A673 (cell line): ENCODE measurements at regions not wholly inside any gene's neighbourhood (a gene's known extent, or its start where the extent isn't known, plus 50 kb on each side); places are given as distances from the start of the nearest gene placed in this dataset.

Experiments used
- BruUV-seq: library from RNA; stranded (reverse); fragments of 400-500 nt; replicated peaks from 2 replicates; lab custom pipeline; 2021; lab: Mats Ljungman, UMichigan
- CTCF ChIA-PET: fragments of 300-600 bp; sonication (Branson Sonifier 250); formaldehyde crosslinking; loops from one replicate; lab custom pipeline; 2022; ENCODE audit warnings: antibody characterized with exemption; lab: Charles Lee
- POLR2A ChIA-PET: fragments of 300-600 bp; sonication (Branson Sonifier 250); formaldehyde crosslinking; loops from one replicate; lab custom pipeline; 2022; ENCODE audit warnings: antibody characterized with exemption; ENCODE audit not compliant: low non-redundant PET; lab: Charles Lee
- DNase-seq: peaks from one replicate; pipeline ENCODE4 v3.0.0-alpha.2; 2015; ENCODE audit warnings: low spot score
- H3K27ac ChIP-seq: fragments of 200-600 bp; sonication (generic); 2 replicates; pipeline ENCODE4 v1.5.1; 2016; ENCODE audit warnings: mixed run types, low read depth, mild to moderate bottlenecking, mixed read lengths, antibody characterized with exemption, low read length; ENCODE audit not compliant: poor library complexity, severe bottlenecking
- H3K27me3 ChIP-seq: fragments of 200-600 bp; sonication (generic); replicated peaks from 2 replicates; pipeline ENCODE4 v1.6.1; 2017; ENCODE audit warnings: mixed run types, low read depth, mild to moderate bottlenecking, mixed read lengths, antibody characterized with exemption, low read length; ENCODE audit not compliant: insufficient read depth, poor library complexity
- H3K36me3 ChIP-seq: fragments of 200-600 bp; sonication (generic); 2 replicates; pipeline ENCODE4 v1.6.1; 2016; ENCODE audit warnings: mixed run types, mild to moderate bottlenecking, mixed read lengths, antibody characterized with exemption, low read length; ENCODE audit not compliant: insufficient read depth, poor library complexity, severe bottlenecking
- H3K4me1 ChIP-seq: fragments of 200-600 bp; sonication (generic); 2 replicates; pipeline ENCODE4 v1.6.1; 2017; ENCODE audit warnings: mixed run types, mild to moderate bottlenecking, mixed read lengths, antibody characterized with exemption, low read length; ENCODE audit not compliant: insufficient read depth, poor library complexity, severe bottlenecking
- H3K4me3 ChIP-seq: fragments of 200-600 bp; sonication (generic); 2 replicates; pipeline ENCODE4 v1.5.1; 2016; ENCODE audit warnings: low read depth, mixed run types, mild to moderate bottlenecking, mixed read lengths, low read length; ENCODE audit not compliant: poor library complexity, severe bottlenecking
- H3K9me3 ChIP-seq: fragments of 200-600 bp; sonication (generic); 2 replicates; pipeline ENCODE4 v1.6.1; 2016; ENCODE audit warnings: mixed run types, low read depth, mild to moderate bottlenecking, mixed read lengths, antibody characterized with exemption, low read length; ENCODE audit not compliant: poor library complexity, severe bottlenecking
- EZH2 ChIP-seq: fragments of 200-600 bp; sonication (generic); IDR thresholded peaks from 2 replicates; pipeline ENCODE4 v1.6.1; 2017; ENCODE audit warnings: borderline replicate concordance, low read depth, mild to moderate bottlenecking, mixed read lengths, antibody characterized with exemption, low read length; ENCODE audit not compliant: poor library complexity, severe bottlenecking
- intact Hi-C: fragments of 100-400 bp; cut with micrococcal nuclease; formaldehyde crosslinking; loops from one replicate; pipeline ENCODE4 v1.10.0; 2022; ENCODE audit not compliant: unreplicated experiment
- TF ChIP-seq, protein P1 (sequence below): fragments of 300-800, 200-600 bp; sonication (generic); conservative IDR thresholded peaks from 2 replicates; pipeline ENCODE4 v1.5.1; 2017; ENCODE audit warnings: low read depth, mild to moderate bottlenecking, antibody characterized with exemption, low read length, moderate library complexity, mixed read lengths

- CTCF ChIA-PET: no interaction called here
- POLR2A ChIA-PET: no interaction called here
- intact Hi-C loops: no loop called here
- Histone ChIP-seq H3K4me3 (no peak overlapping the region), H3K27ac (no peak overlapping the region), H3K9me3 (peaks cover 35% of the 10 kb centered on the region), H3K36me3 (no peaks in the 10 kb centered on the region), H3K27me3 (no peaks in the 10 kb centered on the region), H3K4me1 (no peaks in the 10 kb centered on the region)
- no peak for DNase-seq
- BruUV-seq: no TSS peak
- TF ChIP-seq EZH2: no peak
- TF ChIP-seq, protein P1, sequence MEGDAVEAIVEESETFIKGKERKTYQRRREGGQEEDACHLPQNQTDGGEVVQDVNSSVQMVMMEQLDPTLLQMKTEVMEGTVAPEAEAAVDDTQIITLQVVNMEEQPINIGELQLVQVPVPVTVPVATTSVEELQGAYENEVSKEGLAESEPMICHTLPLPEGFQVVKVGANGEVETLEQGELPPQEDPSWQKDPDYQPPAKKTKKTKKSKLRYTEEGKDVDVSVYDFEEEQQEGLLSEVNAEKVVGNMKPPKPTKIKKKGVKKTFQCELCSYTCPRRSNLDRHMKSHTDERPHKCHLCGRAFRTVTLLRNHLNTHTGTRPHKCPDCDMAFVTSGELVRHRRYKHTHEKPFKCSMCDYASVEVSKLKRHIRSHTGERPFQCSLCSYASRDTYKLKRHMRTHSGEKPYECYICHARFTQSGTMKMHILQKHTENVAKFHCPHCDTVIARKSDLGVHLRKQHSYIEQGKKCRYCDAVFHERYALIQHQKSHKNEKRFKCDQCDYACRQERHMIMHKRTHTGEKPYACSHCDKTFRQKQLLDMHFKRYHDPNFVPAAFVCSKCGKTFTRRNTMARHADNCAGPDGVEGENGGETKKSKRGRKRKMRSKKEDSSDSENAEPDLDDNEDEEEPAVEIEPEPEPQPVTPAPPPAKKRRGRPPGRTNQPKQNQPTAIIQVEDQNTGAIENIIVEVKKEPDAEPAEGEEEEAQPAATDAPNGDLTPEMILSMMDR: no peak
Measured at GRCh38 chr7:53603461-53603860, 568.0 kb downstream of the POM121L12 start.

GRCh38 chr7:53604201-53604600 lies 568.8 kb downstream of the POM121L12 start:
- CTCF ChIA-PET: no interaction called here
- intact Hi-C loops: no loop called here
- H3K27ac ChIP-seq: no peak overlapping the region
- DNase-seq: no peak
- TF ChIP-seq EZH2: no peak
- TF ChIP-seq, protein P1: no peak
- no TSS peak for BruUV-seq
- POLR2A ChIA-PET: no interaction called here
- no peaks in the 10 kb centered on the region for H3K27me3 ChIP-seq
- H3K4me1 ChIP-seq: no peaks in the 10 kb centered on the region
- no peak overlapping the region for H3K4me3 ChIP-seq
- no peaks in the 10 kb centered on the region for H3K36me3 ChIP-seq
- H3K9me3 ChIP-seq: peaks cover 29% of the 10 kb centered on the region

GRCh38 chr7:53607961-53608360 lies 572.5 kb downstream of the POM121L12 start:
- TF ChIP-seq, protein P1: no peak
- TF ChIP-seq EZH2: no peak
- no peak for DNase-seq
- no peaks in the 10 kb centered on the region for H3K36me3 ChIP-seq
- no TSS peak for BruUV-seq
- H3K4me1 ChIP-seq: no peaks in the 10 kb centered on the region
- POLR2A ChIA-PET: no interaction called here
- no peak overlapping the region for H3K4me3 ChIP-seq
- H3K27me3 ChIP-seq: no peaks in the 10 kb centered on the region
- intact Hi-C loops: no loop called here
- peaks cover 35% of the 10 kb centered on the region for H3K9me3 ChIP-seq
- no peak overlapping the region for H3K27ac ChIP-seq
- CTCF ChIA-PET: no interaction called here
